ENCODE measurements at regions not wholly inside any gene's neighbourhood (a gene's known extent, or its start where the extent isn't known, plus 50 kb on each side); places are given as distances from the start of the nearest gene placed in this dataset.

DNA sequence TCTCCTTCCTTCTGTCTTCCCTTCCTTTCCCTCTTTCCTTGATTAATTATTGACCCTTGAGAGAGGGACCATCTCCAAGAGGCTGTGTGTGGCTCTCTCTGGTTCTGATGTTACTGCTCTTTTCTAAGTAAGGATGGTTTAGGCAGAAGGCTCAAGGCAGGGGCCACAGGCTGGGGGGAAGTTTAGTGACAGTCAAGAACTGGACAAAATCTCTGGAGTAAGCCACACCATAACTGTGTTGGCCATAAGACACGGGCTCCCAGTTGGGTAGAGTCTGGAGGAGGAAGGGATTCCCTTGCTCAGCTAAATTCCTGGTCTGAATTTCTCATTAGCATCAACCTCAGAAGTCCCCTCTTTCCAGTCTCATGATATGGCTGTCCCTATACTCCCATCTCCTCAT lies 74.7 kb downstream of the BUD13 start:
- TF ChIP-seq, protein P1, sequence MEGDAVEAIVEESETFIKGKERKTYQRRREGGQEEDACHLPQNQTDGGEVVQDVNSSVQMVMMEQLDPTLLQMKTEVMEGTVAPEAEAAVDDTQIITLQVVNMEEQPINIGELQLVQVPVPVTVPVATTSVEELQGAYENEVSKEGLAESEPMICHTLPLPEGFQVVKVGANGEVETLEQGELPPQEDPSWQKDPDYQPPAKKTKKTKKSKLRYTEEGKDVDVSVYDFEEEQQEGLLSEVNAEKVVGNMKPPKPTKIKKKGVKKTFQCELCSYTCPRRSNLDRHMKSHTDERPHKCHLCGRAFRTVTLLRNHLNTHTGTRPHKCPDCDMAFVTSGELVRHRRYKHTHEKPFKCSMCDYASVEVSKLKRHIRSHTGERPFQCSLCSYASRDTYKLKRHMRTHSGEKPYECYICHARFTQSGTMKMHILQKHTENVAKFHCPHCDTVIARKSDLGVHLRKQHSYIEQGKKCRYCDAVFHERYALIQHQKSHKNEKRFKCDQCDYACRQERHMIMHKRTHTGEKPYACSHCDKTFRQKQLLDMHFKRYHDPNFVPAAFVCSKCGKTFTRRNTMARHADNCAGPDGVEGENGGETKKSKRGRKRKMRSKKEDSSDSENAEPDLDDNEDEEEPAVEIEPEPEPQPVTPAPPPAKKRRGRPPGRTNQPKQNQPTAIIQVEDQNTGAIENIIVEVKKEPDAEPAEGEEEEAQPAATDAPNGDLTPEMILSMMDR (IDR thresholded peaks at IDR 0.05) = no peak
- no peak for TF ChIP-seq POLR2A (IDR thresholded peaks at IDR 0.05)

Data from esophagus squamous epithelium (tissue), 4 donors.